CD4-positive, alpha-beta T cell treated with Interleukin-4 for 1 hour (primary cell): ENCODE measurements at regions not wholly inside any gene's neighbourhood (a gene's known extent, or its start where the extent isn't known, plus 50 kb on each side); places are given as distances from the start of the nearest gene placed in this dataset.

ENCODE experiments used
- DNase-seq, 2 donors: peaks; one replicate each; pipeline ENCODE4 v3.0.0-alpha.2; 2020 to 2022

DNA sequence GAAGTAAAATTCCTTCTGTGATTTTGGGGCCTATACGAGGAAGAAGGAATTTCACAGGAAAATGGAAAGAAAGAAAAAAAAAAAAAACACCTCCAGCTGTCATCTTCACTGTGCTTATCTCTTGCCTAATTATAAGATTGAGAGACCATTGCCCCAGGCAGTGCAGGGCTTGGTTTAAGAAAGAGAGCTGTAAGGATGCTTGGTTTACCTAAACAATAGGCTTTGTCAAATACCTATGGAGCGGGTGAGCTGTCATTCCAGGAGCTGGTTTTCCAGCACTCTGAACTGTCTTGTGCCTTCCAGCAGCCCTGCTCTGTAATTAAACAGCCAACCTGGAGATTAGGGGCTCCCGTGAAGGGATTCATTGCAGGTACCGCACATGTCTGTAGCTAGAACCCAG lies 137.8 kb downstream of the EDN3 start:
- no peak for DNase-seq

DNA sequence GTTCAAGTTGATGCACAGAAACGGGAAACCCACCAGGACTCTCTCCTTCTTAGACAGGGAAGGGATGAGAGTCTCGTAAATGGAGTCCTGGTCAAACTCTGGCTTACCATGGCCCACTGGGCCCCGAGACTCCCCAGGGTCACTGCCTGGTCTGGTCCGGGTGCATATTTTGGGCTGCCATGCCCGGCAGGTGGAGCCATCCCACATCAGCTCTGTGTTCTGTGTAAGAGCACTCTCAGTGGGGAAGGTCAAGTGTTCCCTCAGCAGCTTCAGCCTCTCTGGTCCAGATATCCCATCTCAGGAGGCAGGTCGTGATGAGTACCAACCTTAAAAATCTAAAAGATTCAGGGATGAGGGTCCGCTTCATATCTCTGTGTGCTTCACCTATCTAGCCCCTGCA lies 138.8 kb downstream of the EDN3 start:
- DNase-seq: no peak

DNA sequence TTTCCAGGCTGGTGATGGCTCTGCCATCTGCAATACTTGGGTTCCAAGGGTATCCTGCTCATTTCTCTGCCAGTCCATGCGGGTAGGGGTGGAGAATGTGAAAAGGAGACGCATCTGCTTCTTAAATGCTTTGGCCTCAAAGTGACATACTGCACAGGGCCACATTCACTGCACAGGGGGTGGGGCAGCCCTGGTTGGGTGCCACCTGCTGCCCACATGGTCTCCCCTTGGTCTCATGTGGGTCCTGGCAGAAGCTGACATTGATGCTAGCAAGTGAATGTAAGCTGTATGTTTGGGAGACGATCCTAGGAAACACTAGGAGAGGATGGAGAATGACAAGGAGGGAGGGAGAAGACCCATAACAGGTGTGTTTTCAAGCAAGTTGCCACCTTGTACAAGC lies 140.9 kb downstream of the EDN3 start:
- no peak for DNase-seq

DNA sequence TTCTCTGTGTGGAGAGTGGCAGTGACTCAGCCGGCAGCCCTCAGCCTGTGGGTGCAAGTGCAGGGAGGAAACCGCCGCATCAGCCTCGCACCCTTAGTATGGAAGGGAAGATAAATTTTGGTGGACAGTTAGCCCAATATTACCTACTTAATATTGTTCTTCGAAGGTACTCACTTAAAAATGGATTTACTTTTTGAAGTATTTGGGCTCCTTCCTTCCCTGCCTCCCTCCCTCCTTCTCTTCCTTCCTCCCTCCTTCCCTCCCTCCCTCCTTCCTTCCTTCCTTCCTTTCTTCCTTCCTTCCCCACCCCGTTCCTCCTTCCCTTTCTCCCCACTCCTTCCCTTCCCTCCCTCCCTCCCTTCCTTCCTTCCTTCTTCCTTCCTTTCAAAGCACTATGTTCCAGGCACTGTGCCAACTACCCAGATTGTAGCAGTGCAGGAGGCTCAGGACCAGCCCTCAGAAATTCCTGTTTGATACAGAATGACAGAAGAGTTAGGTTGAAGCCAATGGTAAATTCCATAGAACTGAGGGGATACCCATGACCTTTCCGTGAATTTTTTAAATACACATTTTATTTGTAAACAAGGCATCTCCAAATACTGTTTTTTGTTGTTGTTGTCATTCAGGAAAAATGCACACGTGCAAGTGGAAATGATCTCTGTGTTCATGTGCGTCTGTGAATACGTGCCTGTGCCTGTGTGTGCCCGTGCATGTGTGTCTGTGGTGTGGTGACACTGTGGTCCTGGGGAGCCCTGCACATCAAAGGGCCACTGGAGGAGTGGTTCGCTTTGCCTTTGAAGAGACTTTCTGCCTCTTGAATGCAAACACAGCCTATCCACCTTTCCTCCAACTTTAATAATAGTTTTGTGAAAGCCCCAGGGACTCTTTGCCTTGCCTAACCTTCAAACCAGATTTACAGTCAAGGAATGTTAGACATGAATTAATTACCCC lies 141.7 kb downstream of the EDN3 start:
- no peak for DNase-seq

DNA sequence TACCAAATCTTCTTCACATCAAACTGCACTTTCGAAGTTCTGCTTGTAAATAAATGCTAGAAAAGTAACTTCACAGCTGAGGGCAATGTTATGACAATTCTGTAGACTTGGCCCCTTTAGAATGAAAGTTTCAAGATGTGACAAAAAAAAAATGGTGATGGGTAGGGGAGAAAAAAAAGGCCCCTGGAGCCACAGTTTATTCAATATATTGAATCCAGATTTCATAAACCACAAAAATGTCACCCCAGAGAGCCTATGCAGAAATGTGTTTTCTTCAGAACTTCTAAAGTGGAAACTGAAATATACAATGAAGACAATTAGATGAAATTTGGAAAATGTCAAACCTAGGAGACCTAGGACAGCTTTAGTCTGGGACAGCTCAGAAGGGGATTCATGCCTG lies 143.1 kb downstream of the EDN3 start:
- DNase-seq: no peak

DNA sequence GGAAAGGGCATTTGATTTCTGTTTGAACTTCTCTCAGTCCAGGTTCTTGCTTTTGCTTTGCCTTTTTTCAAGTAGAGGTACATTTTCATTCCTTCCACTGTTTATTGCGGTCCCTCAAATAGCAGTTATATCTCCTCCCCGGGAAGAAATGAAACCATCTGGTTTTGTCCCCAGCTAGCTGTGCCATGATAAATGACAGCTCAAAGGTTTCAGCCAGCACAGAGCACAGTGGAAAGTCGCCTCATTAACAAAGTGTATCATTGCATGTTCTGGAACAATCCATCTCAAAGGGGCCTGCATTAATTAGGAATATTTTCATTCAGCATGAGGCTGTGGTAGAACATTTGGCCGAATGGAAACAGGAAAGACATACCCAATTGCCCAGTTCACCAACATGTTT lies 146.0 kb downstream of the EDN3 start:
- no peak for DNase-seq

DNA sequence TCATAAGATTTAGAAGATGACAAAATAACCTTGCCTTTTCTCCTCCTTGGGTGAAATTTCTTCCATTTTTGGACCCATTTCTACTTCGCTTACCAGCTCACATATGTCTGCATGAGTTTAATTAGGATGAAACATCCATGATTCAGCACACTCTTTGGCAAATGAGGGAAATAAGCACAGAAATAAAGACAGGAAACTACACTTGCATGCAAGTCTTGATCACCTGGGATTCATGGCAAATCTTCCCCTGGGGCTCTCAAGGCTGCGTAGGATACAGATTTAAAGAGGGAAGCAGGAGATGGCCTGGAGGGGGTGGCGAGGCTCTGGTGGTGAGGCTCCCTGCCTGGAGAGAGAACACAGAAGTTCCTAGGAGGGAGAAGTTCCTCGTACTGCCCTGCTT lies 147.8 kb downstream of the EDN3 start:
- DNase-seq: no peak

DNA sequence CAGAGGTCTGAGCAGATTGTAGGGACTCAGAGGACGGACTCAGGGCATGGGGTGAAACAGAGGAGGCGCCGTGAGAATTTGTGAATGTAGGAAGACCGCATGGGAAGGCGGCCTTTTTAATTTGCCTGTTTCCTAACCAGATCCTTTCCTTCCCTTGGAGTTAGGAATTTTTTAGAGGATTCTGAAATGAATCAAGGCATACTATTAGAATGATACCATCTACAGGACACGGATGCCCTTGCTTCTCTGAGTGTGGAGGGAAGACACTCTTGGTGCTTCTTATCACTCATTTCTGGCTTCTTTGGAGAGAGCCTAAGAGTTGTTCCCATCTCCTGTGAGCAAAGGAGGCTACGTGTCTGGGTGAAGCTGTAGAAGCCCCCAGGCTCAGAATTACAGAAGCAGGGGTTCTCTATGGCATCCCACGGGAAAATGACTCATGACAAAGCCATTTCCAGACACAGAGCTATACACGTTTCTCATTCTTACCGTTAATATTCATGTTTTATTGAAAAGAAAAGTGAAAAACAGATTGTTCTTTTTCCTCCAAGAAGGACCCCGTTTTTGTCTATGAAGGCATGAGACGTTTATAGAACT lies 148.5 kb downstream of the EDN3 start:
- no peak for DNase-seq

DNA sequence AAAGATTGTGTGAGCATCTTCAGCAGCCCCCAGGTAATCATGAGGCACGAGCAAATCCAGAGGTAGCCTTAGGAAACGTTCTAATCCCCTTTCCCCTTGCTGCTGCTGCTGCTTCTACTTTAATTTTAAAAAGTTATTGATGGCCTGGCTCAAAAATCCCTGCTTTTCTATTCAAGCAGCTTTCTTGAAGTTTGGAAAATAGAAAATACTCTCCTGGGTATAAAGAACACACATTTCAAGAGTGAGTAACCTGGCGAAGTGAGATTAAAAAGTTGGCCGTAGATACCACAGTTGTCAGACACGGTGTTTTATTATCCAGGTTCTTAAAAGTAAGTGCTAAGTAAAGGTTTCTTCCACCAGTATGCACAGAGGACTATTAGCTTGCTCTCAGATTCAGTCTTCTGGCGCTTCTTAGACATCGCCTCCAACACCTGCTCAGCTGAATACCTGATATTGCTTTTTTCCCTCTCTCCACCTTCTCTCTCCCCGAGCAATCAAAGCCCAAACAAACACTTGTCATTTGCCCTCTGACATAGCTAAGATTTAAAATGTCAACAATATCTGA lies 150.7 kb downstream of the EDN3 start:
- no peak for DNase-seq

DNA sequence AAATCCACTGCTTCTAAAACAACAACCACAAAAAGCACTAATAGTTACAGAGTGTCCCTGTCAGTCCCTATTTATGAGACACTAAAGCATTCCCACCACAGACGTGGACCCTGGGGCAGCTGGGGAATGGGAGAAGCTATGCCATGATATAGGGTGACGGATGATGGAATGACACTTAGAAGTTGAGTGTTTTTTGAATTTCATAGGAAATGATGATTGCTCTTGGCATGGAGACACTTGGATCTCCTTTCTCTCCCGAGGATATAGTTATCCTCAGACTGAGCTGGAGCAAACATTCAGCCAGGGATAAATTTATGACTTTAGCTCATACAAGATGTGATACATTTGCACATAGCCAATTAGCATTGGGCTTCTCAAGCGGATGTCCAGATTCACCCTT lies 151.2 kb downstream of the EDN3 start:
- no peak for DNase-seq

DNA sequence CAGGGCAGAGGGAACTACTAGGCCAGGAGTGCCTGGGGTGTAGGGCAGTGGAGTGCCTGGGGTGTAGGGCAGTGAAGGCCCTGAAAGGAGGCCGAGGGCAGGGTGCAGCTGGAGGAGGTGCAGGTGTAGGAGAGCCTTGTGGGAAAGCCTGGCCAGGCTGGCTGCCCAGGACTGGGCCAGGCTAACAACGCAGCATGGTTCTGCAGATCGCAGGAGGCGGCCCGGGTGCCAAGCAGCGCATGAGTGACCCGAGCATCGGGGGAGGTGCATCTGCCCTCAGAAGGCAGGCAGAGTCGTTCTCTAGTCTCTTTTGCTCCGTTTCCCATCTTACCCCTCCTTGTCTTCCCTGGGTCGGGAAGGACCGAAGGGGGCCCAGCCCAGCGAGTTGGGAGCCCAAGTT lies 151.5 kb upstream of the PHACTR3 start:
- DNase-seq: no peak

DNA sequence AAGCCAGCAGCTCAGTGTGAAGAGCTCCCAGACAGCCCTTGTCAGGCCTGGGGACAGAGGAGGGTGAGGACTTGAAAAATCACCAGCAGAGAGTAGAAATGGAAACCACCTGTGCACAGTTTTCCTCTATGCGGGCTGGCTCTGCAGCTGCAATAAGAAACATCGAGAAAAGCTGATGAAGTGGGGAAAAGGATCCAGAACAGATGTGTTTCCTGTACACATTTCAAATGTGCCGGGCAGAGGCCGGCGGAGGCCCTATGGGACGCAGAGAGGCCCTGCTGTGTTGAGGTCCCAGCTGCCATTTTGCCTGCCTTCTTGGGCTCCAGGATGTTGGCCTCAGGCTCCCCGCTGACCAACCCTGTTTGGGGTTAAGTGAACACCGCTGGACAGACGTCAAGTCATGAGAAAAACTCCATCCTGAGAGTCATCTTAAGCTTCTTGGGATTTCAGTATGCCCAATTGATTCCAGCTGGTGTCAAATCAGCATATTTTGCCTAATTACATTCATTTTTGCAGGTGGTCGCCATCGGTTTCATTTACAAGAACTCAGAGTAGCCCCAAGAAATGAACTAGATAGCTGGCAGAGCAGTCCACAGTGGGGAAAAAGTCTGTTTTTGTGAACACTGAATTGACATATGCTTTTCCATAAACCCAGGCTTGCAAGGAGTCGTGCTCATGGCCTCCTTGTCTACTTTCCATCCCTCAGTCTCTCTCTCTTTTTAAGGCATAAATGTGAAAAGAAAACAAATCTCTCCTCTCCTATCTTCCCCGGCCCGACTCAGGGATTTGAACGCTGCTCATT lies 150.4 kb upstream of the PHACTR3 start:
- no peak for DNase-seq

DNA sequence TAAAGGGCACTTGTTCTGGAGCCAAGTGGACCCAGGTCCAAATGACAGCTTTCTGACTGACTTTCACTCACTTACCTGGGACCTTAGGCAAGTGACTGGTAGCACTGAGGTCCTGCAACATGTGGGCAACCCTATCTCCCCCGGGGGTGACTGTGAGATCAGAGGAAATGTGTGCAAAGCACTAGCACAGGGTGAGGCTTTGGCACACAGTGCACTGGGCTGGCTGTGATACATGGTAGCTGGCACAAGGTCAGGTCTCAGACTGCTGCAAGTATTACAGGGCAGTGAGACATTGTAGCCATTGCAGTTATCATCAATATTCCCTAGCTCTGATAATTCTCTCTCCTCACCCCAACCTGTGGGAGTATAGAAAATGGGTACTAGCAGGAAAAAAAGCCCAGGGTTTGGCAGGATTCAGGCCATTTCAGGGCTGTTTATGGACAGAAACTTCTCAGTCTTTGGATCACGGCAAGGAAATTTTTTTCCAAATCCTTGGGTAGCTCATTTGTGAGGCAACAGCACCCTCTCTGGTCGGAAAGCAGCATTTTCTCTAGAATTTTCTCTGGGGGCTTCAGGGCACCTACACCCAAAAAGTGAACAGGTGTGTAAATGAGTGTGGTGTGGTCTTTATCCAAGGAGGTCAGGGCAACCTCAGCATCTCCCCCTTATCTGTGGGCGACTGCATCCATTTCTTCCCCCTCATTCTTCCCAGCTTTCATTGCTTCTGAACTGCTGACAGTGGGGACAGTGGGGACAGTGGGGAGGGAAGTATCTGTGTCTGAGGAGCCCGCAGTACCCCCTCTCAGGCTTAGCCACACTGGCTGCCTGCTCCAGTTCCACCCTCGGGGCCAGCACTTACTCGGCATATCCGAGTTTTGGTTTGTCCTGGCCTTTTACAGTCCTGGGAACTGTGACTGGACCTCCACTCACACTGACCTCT lies 148.7 kb upstream of the PHACTR3 start:
- peak in 1 of 2 donors; percentile 2 for DNase-seq

DNA sequence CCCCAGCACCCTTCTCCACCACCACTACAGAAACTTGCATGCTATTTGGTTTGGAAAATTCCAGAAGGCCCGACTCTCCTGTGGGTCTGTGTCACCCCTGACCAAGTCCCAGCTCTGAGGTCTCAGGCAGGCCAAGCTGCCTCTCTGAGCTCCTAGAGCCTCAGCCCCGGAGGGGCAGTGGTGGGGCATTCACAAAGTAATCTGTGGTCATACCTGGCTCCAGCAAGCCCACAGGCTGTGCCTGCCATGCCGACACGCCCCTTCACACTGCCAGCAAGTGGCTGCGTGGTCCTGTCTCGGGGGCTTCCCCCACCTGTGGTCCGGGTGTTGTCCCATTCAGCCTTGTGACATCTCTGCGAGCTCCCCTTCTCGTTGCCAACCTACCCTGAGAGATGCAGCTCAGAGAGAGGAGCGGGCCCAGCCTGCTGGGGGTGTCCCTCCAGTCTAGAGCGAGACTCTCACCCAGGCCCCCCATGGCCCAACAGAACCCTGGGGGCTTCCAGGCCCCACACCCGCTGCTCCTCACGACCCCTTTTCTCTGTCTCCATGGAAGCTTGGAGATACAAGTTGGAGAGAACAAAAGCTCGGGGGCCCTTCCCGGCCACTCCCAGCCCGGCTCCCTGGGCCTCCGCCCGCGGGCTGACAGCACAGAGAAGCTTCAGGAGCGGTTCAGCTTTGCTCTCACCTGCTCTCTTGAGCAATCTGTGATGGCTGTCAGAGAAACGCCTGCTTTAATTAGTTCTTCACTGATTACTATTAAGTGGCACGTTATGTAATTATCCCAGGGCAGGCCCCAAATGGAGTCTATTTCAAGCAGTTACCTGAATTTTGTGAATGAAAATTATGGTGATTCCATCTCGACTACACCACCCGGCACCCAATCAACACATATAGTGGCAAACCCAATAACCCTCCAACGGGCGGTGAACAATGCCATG lies 147.7 kb upstream of the PHACTR3 start:
- DNase-seq: no peak

DNA sequence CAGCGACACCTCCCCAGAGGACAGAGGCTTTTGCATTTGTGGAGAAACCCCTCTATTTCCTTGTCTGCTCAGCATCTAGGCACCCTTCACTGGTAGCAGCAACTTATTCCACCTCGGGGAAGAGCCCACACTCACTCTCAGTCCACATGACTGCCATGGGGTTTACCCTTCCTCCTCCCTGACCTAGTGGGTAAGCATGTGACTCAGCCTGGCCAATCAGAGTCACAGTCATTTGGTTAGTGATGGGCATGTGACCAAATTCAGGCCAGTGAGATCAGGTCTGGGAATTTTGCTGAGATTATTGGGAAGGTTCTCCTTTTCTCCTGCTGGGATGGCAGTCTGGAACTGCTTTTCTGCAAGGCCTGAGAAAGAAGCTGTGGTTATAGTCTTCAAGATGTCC lies 145.7 kb upstream of the PHACTR3 start:
- DNase-seq: no peak

DNA sequence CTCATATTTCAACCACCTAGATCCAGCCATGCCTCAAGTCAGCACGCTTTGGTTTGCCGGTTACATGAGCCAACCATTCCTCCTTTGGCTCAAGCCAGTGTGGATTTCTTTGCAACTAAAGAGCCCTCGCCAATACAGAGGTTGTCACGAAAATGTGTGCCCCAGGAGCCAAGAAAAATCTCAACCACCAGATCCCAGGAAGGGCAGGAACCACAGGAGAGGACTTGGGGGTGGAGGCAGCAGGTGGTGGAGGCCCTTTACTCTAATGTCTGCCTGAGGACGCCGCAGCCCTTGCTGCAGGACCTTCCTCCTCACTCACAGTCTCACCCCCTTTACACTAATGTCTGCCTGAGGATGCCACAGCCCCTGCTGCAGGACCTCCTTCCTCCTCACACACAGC lies 144.8 kb upstream of the PHACTR3 start:
- DNase-seq: no peak

DNA sequence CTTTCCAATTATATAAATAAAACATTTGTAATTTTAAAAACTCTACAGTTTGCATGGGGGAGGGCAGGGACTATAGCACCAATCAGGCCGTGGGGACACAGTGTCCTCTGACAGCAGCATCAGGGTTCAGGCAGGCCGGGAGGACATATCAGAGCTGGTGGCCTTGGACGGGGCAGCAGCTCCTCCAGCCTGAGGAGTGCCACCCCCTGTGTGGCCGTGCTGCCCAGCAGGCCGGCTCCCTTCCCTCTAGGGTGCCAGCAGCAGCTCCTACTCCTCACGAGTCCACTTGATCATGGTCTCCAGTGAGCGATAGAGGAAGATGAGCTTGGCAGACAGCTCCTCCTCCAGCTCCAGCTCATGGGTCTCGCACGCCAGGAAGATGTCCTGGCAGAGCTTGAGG lies 144.0 kb upstream of the PHACTR3 start:
- DNase-seq: no peak

DNA sequence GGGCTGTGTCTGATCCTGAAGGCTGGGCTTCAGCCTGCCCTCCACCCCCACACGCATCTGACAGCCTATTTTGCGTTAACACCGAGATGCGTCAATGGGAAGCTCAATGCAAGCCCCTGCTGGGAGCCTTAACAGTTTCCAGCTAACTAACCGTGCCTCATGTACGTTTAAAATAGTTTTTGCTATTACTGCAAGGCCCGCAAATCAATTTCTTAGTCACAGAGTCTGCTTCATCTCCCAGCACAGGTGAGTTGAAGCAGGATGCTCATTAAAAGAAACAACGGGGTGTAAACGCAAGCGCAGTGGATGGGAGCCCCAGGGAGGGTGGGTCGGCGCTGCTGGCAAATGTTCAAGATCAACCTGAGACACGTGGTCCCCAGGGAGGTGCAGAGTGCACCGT lies 142.8 kb upstream of the PHACTR3 start:
- DNase-seq: no peak

DNA sequence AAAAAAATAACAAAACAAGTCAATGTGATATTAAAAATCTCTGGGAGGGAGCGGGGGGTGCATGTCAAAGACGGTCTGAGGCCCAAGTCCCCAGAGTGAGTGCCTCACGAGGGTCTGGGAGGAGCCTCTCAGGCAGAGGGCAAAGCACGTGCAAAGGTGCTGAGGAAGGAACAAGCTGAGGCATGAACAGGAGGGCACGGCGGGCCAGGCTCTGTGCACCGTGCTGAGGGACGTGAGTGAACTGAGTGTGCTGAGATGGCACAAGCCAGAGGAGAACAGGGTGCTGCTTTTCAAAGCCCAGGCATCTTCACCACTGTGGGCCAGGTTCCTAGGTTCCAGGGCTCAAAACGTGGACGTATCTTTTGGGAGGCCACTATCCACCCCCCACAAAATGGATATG lies 142.1 kb upstream of the PHACTR3 start:
- DNase-seq: no peak

DNA sequence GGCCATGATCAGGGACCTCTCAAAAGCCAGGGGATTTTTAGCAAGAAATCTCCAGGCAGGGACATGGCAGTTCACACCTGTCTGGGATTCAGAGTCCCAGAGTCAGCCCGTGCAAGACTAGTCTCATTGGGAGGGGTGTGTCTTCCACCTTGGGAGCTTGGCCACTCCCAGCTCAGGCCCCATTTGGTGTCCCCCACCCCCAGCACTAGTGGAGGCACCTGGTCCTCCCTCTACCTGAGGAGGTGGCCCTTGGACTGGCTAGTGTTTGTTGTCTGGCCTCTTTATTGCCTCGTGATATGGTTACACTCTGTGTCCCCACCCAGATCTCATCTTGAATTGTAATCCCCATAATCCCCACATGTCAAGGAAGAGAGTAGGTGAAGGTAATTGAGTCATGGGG lies 140.8 kb upstream of the PHACTR3 start:
- no peak for DNase-seq
